ENCODE measurements at regions not wholly inside any gene's neighbourhood (a gene's known extent, or its start where the extent isn't known, plus 50 kb on each side); places are given as distances from the start of the nearest gene placed in this dataset.

GRCh38 chr11:92892802-92893684, 76.4 kb upstream of the MTNR1B start:
- DNase-seq (ENCODE audit: low read depth, low spot score): no peak
- Histone ChIP-seq H3K4me3 (ENCODE audit: low read depth, low read length) (no peak overlapping the region), H3K9me3 (ENCODE audit: control insufficient read depth, insufficient read depth, low read length) (no peaks in the 10 kb centered on the region), H3K27me3 (ENCODE audit: control insufficient read depth, insufficient read depth, low read length) (no peaks in the 10 kb centered on the region), H3K27ac (ENCODE audit: low read depth, low read length) (no peak overlapping the region)
- CTCF ChIA-PET: no interaction called here
- TF ChIP-seq CTCF (IDR thresholded peaks at IDR 0.05; ENCODE audit: low read depth, low read length): no peak
- POLR2A ChIA-PET: no interaction called here

GRCh38 chr11:92894197-92894596, 75.3 kb upstream of the MTNR1B start:
- CTCF ChIA-PET: no interaction called here
- H3K27ac ChIP-seq (ENCODE audit: low read depth, low read length): no peak overlapping the region

GRCh38 chr11:92897487-92897886, 72.0 kb upstream of the MTNR1B start:
- Histone ChIP-seq H3K27me3 (ENCODE audit: control insufficient read depth, insufficient read depth, low read length) (no peaks in the 10 kb centered on the region), H3K9me3 (ENCODE audit: control insufficient read depth, insufficient read depth, low read length) (no peaks in the 10 kb centered on the region), H3K27ac (ENCODE audit: low read depth, low read length) (no peak overlapping the region), H3K4me3 (ENCODE audit: low read depth, low read length) (no peak overlapping the region)
- TF ChIP-seq CTCF (IDR thresholded peaks at IDR 0.05; ENCODE audit: low read depth, low read length): no peak
- POLR2A ChIA-PET: no interaction called here
- no peak for DNase-seq (ENCODE audit: low read depth, low spot score)
- CTCF ChIA-PET: no interaction called here

More at GRCh38 chr11:92894197-92894596, 75.3 kb upstream of the MTNR1B start:
- no peak overlapping the region for H3K4me3 ChIP-seq (ENCODE audit: low read depth, low read length)
- no peak for TF ChIP-seq CTCF (IDR thresholded peaks at IDR 0.05; ENCODE audit: low read depth, low read length)
- H3K27me3 ChIP-seq (ENCODE audit: control insufficient read depth, insufficient read depth, low read length): no peaks in the 10 kb centered on the region
- H3K9me3 ChIP-seq (ENCODE audit: control insufficient read depth, insufficient read depth, low read length): no peaks in the 10 kb centered on the region
- no peak for DNase-seq (ENCODE audit: low read depth, low spot score)
- POLR2A ChIA-PET: no interaction called here

GRCh38 chr11:92902417-92902816, 67.0 kb upstream of the MTNR1B start:
- no peak overlapping the region for H3K27ac ChIP-seq (ENCODE audit: low read depth, low read length)

More at GRCh38 chr11:92902417-92902816, 67.0 kb upstream of the MTNR1B start:
- no peak for DNase-seq (ENCODE audit: low read depth, low spot score)
- ChIA-PET CTCF (no interaction called here), POLR2A (no interaction called here)
- TF ChIP-seq CTCF (IDR thresholded peaks at IDR 0.05; ENCODE audit: low read depth, low read length): no peak
- Histone ChIP-seq H3K27me3 (ENCODE audit: control insufficient read depth, insufficient read depth, low read length) (no peaks in the 10 kb centered on the region), H3K4me3 (ENCODE audit: low read depth, low read length) (no peak overlapping the region), H3K9me3 (ENCODE audit: control insufficient read depth, insufficient read depth, low read length) (no peaks in the 10 kb centered on the region)

Measured in AG04450 (cell line).